ENCODE measurements at regions not wholly inside any gene's neighbourhood (a gene's known extent, or its start where the extent isn't known, plus 50 kb on each side); places are given as distances from the start of the nearest gene placed in this dataset.

DNA sequence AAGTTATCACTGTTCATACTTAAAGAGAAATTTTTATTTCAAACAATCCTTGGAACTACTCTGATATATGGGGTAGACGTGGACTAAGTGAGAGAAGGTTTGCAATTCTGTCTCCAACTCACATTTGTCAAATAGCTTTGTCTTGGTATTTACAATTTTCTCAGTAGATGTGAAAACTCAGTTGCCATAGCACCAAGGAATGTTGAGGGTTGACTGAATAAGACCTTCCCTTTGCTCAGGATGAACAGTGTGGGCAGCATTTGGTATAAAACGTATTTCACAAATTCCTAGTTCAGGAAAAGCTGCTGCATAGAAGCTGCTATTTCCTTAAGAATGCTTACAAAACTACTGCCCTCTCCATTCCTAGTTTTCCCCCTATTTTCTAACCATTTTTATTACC is 399.5 kb downstream of the NKX6-1 start:
- Histone ChIP-seq H2BK15ac (ENCODE audit: low read depth, low read length) (no peak overlapping the region), H3K79me1 (ENCODE audit: insufficient read depth, low read depth, low read length, poor library complexity, severe bottlenecking) (no peaks in the 10 kb centered on the region), H2BK5ac (ENCODE audit: insufficient read length, low read length) (no peak overlapping the region), H3K4me1 (ENCODE audit: insufficient read depth, low read length) (no peaks in the 10 kb centered on the region; the same call in 1 of the 2 replicates), H3K9me3 (ENCODE audit: control insufficient read depth, low read depth, low read length) (no peaks in the 10 kb centered on the region), H4K20me1 (ENCODE audit: control insufficient read depth, insufficient read depth, insufficient read length) (no peaks in the 10 kb centered on the region), H3K56ac (ENCODE audit: insufficient read length, low read depth, low read length) (no peak overlapping the region), H2AFZ (ENCODE audit: low read length) (no peak overlapping the region), H4K91ac (ENCODE audit: insufficient read length, low read depth, low read length) (no peak overlapping the region), H4K8ac (replicated peaks; ENCODE audit: insufficient read length, low read depth, low read length) (no peak overlapping the region), H2BK20ac (ENCODE audit: low read depth, low read length, poor library complexity, severe bottlenecking) (no peak overlapping the region), H3K23ac (ENCODE audit: insufficient read length, low read depth, low read length) (no peak overlapping the region), H3K27ac (ENCODE audit: insufficient read length, low read depth, low read length) (no peak overlapping the region), H3K23me2 (ENCODE audit: insufficient read length, low read depth, low read length, poor library complexity, severe bottlenecking) (no peaks in the 10 kb centered on the region), H3K27me3 (ENCODE audit: insufficient read depth, low read length) (no peaks in the 10 kb centered on the region), H2BK120ac (ENCODE audit: low read depth, low read length, poor library complexity, severe bottlenecking) (no peak overlapping the region), H3K14ac (ENCODE audit: insufficient read depth, low read length) (no peak overlapping the region), H2AK5ac (ENCODE audit: insufficient read length, low read length) (no peak overlapping the region), H3T11ph (ENCODE audit: low read length) (no peak overlapping the region), H3K4me2 (ENCODE audit: insufficient read depth, insufficient read length, low read length) (no peak overlapping the region), H3K79me2 (ENCODE audit: insufficient read depth, low read length) (no peaks in the 10 kb centered on the region), H4K5ac (ENCODE audit: insufficient read length, low read depth, low read length) (no peak overlapping the region), H3K4ac (ENCODE audit: low read depth, low read length) (no peak overlapping the region), H3K9ac (ENCODE audit: extremely low read depth, insufficient read length, low read length) (no peak overlapping the region), H3K18ac (ENCODE audit: insufficient read length, low read depth, low read length) (no peak overlapping the region), H2BK12ac (ENCODE audit: insufficient read length, low read depth, low read length) (no peak overlapping the region)
- Mint-ChIP-seq H3K36me3 (ENCODE audit: insufficient read depth in 1 of 3, low read depth in 3 of 3) (no peaks in the 10 kb centered on the region), H3K4me1 (peaks cover 12% of the 10 kb centered on the region in 2 experiments), H3K27ac (no peak overlapping the region; a peak in 1 of 7 replicates), H3K27me3 (ENCODE audit: low read depth) (no peaks in the 10 kb centered on the region), H3K4me3 (no peak overlapping the region), H3K9me3 (no peaks in the 10 kb centered on the region)
- no peak for TF ChIP-seq CTCF (conservative IDR thresholded peaks at IDR 0.05)
- no CpG with 5 or more reads among the region's 2 CpGs for WGBS (ENCODE audit: extremely low coverage, insufficient read length, low lambda C conversion rate)
- DNase-seq: no peak
